ENCODE measurements at regions not wholly inside any gene's neighbourhood (a gene's known extent, or its start where the extent isn't known, plus 50 kb on each side); places are given as distances from the start of the nearest gene placed in this dataset.

- no peak for DNase-seq
Observed at GRCh38 chr3:27865731-27866130, 143.6 kb upstream of the EOMES start.

DNA sequence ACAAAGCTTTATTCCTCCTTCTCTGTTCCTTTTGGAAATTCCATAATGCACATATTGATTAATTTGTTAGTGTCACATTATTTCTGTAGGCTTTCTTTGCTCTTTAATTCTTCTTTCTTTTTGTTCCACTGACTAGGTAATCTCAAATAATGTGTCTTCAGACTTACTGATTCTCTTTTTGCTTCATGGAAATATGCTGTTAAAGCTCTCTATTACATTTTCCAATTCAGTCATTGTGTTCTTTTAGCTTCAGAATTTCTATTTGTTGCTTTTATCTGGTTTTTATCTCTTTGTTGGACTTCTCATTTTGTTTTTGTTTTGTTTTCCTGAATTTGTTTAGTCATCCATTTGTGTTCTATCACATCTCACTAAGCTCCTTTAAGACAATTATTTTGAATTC, 147.0 kb upstream of the EOMES start:
- no peak for DNase-seq

DNA sequence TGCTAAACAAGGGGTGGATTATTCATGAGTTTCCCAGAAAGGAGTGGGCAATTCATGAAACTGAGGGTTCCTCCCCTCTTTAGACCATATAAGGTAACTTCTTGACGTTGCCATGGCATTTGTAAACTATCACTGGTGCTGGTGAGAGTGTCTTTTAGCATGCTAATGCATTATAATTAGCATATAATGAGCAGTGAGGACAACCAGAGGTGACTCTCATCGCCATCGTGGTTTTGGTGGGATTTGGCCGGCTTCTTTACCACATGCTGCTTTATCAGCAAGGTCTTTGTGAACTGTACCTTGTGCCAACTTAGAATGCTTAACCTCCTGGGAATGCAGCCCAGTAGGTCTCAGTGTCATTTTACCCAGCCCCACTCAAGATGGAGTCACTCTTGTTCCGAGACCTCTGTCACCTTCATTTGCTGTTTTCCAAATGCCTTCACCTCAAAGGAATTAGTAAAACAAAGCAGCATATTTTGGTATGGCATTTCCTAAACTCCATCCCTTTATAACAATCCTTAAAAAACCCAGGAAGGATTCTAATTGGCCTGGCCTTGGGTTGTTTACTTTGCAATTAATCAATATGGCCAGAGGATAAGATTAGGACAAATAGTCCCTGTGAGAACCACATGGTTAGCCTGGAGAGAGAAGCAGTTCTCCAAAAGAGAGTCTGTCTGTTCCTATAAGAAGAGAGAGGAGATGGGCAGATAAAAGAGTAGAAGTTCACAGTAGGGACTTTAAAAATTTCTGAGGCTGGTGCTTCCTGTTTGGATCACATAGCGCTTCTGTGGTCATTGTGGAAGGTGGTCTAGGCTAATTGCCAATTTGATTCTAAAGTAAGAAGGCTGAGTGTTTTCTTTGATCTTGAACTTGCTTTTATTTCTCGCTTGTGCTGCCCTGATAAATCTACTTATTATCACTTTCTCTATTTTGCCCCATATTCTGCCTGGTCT, 155.2 kb upstream of the EOMES start:
- no peak for DNase-seq

- DNase-seq: no peak
Observed at GRCh38 chr3:27878014-27878383, 155.9 kb upstream of the EOMES start.

GRCh38 chr3:27880969-27881892, 159.1 kb upstream of the EOMES start:
- no peak for DNase-seq

GRCh38 chr3:27883266-27883665, 161.1 kb upstream of the EOMES start:
- no peak for DNase-seq

DNA sequence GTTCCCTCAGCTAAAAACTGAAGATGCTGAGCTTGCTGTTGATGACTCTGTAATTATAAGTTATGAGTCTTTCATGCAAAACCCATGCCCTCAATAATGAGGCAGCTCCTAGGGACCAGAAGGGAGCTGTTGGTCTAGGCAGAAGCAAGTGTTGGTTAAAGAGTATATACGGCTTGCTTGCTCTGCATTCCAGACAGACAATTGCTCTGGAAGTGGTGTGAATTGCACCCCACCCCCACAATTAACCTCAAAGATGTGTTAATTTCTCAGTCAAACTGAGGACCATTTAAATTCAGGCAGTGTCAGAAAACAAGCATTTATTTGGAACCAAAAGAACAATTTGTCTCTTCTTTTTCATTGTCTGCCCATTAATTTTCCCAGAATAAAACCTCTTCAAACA, 163.5 kb upstream of the EOMES start:
- no peak for DNase-seq

DNA sequence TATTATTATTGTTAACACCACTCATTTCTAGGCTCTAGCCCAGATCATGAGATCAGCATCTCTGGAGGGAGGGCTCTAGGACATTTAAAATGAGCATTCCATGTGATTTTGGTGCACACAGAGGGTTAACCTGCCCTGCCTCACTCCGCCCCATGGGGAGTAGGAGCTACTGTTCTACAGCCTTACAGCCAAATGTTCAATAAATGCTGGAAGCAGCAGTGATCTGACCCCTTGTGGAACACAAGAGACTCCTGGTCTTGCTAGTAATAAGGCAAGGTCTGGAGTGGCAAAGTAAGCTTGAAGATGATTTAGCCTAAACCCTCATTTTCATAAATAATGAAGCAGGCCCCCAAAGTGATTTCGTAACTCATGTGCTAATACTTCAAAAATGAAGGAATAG, 166.4 kb upstream of the EOMES start:
- DNase-seq: no peak

- no peak for DNase-seq
Observed at GRCh38 chr3:27889745-27890144, 167.6 kb upstream of the EOMES start.

- DNase-seq: no peak
Observed at GRCh38 chr3:27900316-27900715, 178.2 kb upstream of the EOMES start.

- no peak for DNase-seq
Observed at GRCh38 chr3:27903446-27903845, 181.3 kb upstream of the EOMES start.

- no peak for DNase-seq
Observed at GRCh38 chr3:27905625-27906024, 183.5 kb upstream of the EOMES start.

DNA sequence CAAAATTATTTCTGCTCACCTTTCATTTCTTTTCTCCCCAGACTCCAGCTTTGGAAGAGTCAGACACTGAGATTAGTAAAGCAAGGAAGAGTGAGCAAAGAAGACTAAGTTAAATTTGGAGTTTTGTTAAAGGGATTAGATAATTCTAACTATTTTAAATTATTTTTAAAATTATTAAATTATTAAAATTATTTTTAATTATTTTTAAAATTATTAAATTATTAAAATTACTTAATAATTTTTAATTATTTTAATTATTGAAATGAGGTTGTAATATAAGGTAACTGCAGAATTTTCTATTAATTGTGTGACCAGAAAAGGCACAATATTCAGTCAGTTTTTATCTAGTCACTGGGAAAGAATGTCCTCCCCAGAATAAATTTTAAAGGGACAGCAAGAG, 185.0 kb upstream of the EOMES start:
- DNase-seq: no peak

GRCh38 chr3:27907929-27908328, 185.8 kb upstream of the EOMES start:
- DNase-seq: no peak

DNA sequence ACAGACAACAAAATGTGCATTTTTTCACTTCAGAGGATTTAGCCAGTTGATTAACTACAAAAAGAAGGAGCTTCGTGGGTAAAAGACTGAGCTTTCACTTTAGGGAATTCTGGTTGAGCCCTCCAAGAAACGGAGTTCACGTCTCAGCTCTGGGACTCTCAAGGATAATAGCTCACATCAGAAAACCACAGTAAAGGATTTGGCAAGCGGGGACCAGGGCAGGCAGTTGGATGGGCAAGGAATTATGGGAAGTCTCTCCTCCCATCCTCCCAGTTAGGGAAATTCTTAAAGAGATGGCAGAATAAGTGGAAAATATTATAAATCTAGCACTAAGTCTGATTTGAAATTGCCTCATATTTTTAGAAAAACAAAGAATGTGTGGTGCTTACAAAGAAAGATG, 188.3 kb upstream of the EOMES start:
- DNase-seq: no peak

DNA sequence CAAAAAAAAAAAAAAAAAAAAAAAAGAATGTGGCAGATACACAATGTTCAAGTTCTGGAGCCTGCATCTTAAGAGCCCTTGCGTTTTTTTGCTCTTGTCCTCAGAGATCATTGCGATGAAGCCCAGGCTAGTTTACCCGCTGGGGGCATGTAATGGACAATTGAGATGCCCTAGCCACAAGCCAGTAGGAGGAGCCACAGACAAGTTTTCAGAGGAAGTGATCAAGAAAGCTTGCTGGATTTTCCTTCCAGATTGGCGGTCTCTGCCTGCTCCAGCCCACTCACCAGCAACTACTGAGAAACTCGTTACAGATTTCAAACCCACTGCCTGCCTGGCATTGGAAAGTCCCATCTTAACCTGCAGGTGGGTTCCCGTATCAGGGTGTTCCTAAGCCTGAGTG, 192.1 kb upstream of the EOMES start:
- DNase-seq: no peak

- no peak for DNase-seq
Observed at GRCh38 chr3:27923349-27924068, 201.4 kb upstream of the EOMES start.

- DNase-seq: no peak
Observed at GRCh38 chr3:27927882-27928281, 205.8 kb upstream of the EOMES start.

DNA sequence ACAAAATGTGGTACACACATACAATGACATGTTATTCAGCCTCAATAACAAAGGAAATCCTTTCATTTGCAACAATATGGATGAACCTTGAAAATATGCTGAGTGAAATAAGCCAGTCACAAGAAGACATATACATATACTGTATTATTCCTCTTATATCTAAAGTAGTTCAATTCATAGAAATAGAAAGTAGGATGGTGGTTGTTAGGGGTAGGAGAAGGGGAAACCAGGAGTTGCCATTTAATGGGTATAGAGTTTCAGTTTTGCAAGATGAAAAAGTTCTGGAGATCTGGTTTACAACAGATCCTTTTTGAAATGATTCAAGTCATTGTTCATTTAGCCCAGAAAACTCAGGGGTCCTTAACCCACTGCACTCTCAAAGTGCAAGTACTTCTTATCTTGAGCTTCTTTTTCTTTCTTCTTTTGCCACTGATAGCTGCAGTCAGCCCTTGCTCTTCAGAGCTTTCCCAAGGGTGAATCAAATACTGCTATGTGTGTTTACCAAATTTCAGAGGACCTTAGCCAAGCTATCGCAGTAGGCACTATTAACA, 208.0 kb upstream of the EOMES start:
- DNase-seq: no peak

DNA sequence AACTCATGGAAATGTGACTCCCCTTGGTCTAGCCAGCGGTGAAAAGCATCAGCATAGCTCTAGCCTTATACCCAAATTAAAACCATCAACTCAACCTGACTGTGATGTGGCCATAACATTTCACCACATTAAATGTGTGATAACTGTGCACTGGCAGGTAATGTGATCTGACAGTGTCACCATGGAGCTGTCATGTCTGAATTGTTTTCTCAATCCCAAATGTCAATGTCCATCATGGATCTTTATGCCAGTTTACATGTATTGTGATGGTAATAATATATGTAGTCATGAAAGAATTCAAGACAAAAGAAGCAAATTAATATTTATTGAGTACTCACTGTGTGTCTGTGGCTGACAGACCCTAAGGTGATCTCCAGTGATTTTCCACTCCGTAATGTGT, 213.4 kb upstream of the EOMES start:
- no peak for DNase-seq

DNA sequence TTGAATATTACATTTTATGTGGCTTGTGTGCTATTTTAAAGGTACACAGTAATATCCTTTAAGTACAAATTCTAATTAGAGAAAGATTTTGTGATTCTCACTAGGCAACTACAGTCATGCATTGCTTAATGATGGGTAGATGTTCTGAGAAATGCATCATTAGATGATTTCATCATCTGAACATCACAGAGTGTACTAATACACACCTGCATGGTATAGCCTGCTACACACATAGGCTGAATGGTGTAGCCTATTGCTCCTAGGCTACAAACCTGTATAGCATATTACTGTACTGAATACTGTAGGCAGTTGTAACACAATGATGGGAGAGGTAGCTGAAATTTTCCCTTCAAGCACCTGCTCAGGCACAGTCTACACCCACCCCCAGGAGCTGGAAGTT, 217.4 kb upstream of the EOMES start:
- DNase-seq: no peak

DNA sequence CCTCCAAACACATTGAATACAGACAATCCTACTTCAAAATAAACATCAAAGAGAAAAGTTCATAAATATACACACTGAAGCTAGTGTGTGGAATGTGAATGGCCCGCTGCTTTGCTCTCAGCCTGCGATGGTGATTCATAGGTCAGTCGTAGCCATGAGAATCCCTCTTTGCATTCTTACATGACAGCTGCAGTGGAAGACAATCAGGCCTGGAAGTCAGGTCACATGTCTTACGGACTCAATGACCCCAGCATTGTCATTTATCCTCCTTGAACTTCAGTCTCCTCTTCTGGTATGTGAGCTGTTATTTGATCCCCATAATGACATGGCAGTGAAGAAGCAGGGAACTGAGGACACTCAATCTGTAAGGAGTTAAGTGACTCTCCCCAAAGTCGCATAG, 217.8 kb upstream of the EOMES start:
- no peak for DNase-seq

GRCh38 chr3:27943106-27943505, 221.0 kb upstream of the EOMES start:
- DNase-seq: no peak

Measured in NCI-H510A treated with DMSO at 0.1 percent for 48 hours (cell line).